HG03139 (cell line): ENCODE measurements at regions not wholly inside any gene's neighbourhood (a gene's known extent, or its start where the extent isn't known, plus 50 kb on each side); places are given as distances from the start of the nearest gene placed in this dataset.
"Not testable (repeated sequence)": the region's sequence is repeated elsewhere in the genome, so short reads cannot be mapped to it uniquely, and the experiment has no call there.

ENCODE experiments used
- ATAC-seq: cut with Tn5 transposase; IDR thresholded peaks from one replicate; pipeline ENCODE4 v1.9.1; 2021; ENCODE audit not compliant: unreplicated experiment

GRCh38 chr4:124435274-124435950 lies 277.1 kb downstream of the ANKRD50 start:
- ATAC-seq: no peak

GRCh38 chr4:124437853-124438495 lies 274.6 kb downstream of the ANKRD50 start:
- no peak for ATAC-seq

DNA sequence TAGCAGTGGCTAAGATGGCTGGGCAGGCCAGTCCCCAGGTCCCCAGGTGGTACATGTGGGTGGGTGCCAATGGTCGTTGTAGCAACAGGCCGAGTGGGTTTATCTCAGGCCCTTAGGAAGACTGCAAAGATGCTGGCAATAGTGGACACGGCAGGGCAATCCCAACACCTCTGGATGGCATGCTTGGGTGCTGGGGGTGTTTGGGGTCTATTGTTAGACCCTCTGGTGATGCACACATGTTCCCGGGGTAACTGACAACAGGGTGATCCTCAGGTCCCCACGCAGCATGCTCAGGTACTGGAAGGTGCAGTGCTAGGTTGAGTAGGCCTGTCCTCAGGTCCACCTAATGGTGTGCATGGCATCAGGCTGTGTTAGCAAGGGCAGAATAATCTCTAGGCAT lies 267.5 kb downstream of the ANKRD50 start:
- no peak for ATAC-seq

GRCh38 chr4:124449881-124450280 lies 262.7 kb downstream of the ANKRD50 start:
- no peak for ATAC-seq

GRCh38 chr4:124450851-124451250 lies 261.7 kb downstream of the ANKRD50 start:
- ATAC-seq: no peak

- no peak for ATAC-seq
Observed at GRCh38 chr4:124454772-124455270, 257.7 kb downstream of the ANKRD50 start.

GRCh38 chr4:124455671-124456070 lies 256.9 kb downstream of the ANKRD50 start:
- ATAC-seq: no peak

DNA sequence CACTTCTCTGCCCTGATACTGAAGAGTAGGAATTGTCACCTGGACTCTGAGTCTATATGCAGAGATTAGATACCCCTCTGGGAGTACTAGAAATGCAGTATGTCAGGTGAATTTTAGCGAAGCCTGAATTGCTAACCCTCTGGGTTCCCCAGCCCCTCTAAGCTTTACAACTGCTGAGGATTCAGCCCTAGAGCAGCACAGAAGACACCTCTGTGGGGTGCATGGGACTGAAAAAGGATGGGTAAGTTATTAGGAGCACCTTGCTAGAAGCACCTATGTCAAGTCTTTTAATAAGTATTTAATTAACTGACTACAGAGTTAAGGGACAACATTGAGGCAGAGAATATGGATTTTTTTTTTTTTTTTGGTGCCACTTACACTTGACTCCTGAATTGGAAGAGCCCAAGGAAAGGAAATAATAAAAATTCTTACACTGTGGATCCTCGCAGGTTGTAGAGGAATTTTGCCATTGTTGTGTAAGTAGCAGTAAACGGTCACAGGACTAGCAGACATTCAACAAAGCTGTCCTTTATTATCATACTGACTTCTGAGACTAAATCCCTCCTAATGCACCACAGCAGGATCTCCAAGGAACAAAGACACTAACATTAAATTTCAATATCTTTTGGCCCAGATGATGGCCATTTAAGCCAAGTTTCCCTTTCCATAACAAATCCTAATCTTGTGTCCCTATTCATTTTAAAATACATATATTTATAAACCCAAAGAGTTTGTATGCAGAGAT lies 253.2 kb downstream of the ANKRD50 start:
- ATAC-seq: no peak

- ATAC-seq: no peak
Observed at GRCh38 chr4:124459941-124460310, 252.6 kb downstream of the ANKRD50 start.

- ATAC-seq: not testable (repeated sequence)
Observed at GRCh38 chr4:124461592-124461991, 250.9 kb downstream of the ANKRD50 start.

GRCh38 chr4:124462954-124463828 lies 249.3 kb downstream of the ANKRD50 start:
- ATAC-seq: no peak

- ATAC-seq: no peak
Observed at GRCh38 chr4:124464836-124465235, 247.7 kb downstream of the ANKRD50 start.

GRCh38 chr4:124468360-124468759 lies 244.2 kb downstream of the ANKRD50 start:
- no peak for ATAC-seq

- ATAC-seq: no peak
Observed at GRCh38 chr4:124469981-124470380, 242.6 kb downstream of the ANKRD50 start.

GRCh38 chr4:124478470-124478869 lies 234.1 kb downstream of the ANKRD50 start:
- ATAC-seq: no peak

DNA sequence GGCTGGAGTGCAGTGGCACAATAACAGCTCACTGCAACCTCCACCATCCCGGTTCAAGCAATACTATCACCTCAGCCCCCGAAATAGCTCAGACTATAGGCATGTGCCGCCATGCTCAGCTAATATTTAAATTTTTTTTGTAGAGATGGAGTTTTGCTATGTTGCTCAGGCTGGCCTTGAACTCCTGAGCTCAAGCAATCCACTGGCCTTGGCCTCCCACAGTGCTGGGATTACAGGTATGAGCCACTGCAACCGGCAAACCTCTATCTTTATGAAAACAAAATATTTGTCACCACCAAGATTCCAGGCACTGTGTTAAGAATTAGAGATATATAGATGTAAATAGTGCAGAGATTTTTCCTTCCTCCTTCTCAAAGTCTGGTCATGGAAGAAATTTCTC lies 232.5 kb downstream of the ANKRD50 start:
- no peak for ATAC-seq

DNA sequence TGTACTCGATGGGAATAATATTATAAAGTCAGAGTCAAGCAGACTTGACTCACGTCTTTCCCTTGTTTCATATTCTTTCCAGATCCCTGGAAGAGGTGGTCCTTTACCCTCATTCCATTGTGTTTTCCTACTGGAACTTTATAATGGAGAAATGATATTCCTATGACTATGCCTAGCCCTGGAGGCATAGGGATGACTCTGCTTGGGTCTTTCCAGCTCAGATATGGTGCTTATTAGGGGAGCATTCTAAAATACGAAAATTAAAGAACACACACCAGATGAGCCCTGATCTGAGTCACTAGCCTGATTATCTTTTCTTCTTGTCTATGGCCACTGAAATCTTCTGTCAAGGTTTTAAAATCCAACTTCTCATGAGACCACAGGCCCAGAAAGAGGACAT lies 231.4 kb downstream of the ANKRD50 start:
- ATAC-seq: no peak

DNA sequence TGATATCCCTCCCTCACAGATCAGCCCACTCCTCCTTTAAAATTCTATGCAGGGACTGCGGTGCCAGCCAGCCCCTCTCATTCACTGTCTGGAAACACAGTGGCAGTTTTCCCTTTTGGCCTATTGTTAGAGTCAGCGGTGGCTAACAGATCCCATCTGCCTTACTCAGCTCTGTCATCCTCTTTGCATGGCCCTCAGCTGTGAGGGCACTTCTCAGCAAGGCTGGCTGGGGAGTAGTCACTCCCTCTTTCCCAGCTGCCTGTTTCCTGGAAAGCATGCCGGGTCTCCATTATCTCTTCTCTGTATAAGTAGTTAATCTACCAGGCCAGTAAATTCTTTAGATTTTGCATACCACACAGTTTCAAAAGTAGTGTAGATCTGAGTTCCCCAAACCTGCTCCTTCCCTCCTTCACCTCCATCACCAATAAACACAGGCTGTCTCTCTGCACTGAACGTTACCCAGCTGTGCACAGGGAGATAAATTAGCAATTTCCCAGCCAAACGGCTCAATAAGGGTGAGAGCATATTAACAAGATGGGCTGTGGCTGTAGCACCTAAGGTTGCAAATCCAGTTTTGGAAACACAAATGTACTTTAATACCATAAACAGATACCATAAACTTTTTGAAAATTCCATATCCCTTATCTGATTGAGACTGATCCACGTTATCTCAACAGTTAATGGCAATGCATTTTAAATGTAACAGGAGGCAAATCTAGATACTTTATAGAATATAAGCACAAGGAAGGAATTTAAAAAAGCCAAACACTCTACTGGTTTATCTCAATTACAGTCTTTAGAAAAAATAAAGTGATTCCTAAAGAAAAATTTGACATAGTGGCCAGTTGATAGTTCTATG lies 229.3 kb downstream of the ANKRD50 start:
- no peak for ATAC-seq

DNA sequence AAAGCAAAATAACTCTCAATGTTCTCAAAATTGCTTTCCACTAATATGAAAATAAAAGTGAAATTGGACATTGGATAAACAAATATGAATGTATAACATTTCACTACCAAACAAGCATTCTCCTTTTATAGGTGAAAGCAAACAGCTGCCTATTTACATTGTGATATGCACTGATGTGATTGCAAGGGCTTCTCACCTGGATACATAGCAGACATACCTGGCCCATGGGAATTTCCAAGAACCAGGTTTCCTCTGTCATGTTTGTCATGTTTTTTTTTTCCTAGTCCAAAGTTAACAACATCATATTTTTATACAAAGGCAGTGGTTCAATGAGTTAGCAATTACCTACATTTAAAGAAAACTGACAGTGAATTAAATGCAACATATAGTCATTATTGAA lies 228.5 kb downstream of the ANKRD50 start:
- no peak for ATAC-seq

- no peak for ATAC-seq
Observed at GRCh38 chr4:124484940-124485339, 227.6 kb downstream of the ANKRD50 start.
